ENCODE measurements at regions not wholly inside any gene's neighbourhood (a gene's known extent, or its start where the extent isn't known, plus 50 kb on each side); places are given as distances from the start of the nearest gene placed in this dataset.

DNA sequence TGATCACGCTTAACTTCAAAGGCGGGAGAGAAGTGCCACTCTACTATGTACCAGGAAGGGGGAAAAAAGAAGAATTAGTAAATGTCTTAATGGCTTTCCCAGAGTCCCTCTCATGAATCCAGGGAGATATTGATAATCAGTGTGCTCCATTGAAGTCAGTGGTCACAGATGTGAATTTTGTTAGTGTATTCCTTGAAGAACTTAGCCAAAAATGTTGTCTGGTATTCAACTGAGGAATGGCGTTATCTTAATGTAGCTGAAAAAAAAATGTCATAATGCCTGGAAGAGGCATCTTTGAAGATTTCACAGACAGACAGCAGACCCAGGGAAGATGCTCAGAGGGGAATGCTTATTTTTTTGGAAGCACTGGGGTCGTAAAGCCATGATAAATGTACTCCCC lies 250.4 kb downstream of the WDR11 start:
- Mint-ChIP-seq H3K27me3 (ENCODE audit: low read depth) (peaks cover 30% of the 10 kb centered on the region), H3K4me3 (no peak overlapping the region), H3K27ac (no peak overlapping the region), H3K36me3 (ENCODE audit: low read depth) (no peaks in the 10 kb centered on the region), H3K9me3 (peaks cover 2% of the 10 kb centered on the region), H3K4me1 (peaks cover 22% of the 10 kb centered on the region)
- TF ChIP-seq, protein P1, sequence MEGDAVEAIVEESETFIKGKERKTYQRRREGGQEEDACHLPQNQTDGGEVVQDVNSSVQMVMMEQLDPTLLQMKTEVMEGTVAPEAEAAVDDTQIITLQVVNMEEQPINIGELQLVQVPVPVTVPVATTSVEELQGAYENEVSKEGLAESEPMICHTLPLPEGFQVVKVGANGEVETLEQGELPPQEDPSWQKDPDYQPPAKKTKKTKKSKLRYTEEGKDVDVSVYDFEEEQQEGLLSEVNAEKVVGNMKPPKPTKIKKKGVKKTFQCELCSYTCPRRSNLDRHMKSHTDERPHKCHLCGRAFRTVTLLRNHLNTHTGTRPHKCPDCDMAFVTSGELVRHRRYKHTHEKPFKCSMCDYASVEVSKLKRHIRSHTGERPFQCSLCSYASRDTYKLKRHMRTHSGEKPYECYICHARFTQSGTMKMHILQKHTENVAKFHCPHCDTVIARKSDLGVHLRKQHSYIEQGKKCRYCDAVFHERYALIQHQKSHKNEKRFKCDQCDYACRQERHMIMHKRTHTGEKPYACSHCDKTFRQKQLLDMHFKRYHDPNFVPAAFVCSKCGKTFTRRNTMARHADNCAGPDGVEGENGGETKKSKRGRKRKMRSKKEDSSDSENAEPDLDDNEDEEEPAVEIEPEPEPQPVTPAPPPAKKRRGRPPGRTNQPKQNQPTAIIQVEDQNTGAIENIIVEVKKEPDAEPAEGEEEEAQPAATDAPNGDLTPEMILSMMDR (IDR thresholded peaks at IDR 0.05; ENCODE audit: unreplicated experiment in 3 of 3) = no peak

DNA sequence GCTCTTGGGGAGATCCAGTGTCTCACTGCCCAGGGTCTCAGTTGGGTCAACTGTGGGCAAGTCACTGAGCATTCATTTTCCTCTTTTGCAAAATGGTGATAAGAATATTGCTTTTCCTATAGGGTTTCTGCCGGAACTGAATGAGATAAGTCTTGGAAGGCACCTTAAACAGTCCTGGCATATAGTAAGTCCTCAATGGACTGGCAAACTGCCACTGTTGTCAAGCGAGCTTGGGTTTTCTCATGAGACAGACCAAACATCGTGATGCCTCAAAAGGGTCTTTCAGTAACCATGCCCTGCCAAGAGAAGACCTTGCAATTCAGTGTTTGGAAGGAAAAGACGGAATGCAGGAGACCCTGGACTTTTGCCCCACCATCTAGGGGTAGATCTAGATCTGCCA lies 251.5 kb downstream of the WDR11 start:
- H3K4me1 Mint-ChIP-seq = peaks cover 16% of the 10 kb centered on the region
- peaks cover 32% of the 10 kb centered on the region for H3K27me3 Mint-ChIP-seq (ENCODE audit: low read depth)
- peaks cover 2% of the 10 kb centered on the region for H3K9me3 Mint-ChIP-seq
- TF ChIP-seq, protein P1 (IDR thresholded peaks at IDR 0.05; ENCODE audit: unreplicated experiment in 3 of 3) = no peak
- no peak overlapping the region for H3K27ac Mint-ChIP-seq
- no peak overlapping the region for H3K4me3 Mint-ChIP-seq
- H3K36me3 Mint-ChIP-seq (ENCODE audit: low read depth) = no peaks in the 10 kb centered on the region

DNA sequence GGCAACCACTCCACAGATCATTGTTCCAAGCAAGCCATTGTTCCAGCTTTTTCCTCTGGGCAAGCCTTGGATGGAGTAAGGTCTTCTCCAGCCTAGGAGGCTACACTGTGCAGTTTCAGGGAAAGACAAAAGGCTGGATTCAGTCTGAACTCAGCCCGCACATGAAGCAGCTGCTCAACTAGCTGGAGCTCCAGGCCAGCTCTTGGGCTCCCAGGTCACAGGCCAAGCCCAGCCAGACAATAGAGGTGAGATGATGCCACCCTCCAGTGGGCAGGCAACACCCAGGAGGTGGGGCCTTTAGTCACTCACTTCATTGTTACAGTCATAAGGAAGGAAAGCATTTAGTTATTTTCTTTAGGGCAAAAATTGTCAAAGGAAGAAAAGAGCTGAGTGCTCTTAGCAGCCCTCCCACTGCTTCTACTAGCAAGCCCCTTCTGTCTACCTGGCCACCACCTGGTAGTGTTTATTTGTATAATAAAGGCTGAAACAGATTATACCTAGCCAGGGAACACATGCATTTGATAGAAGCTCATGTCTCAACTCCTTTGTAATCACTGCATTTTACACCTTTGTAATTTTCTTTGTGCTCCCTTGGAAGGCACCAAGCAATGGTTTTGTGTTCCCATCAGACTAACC lies 253.4 kb downstream of the WDR11 start:
- H3K27ac Mint-ChIP-seq = no peak overlapping the region
- H3K36me3 Mint-ChIP-seq (ENCODE audit: low read depth) = no peaks in the 10 kb centered on the region
- peaks cover 35% of the 10 kb centered on the region for H3K27me3 Mint-ChIP-seq (ENCODE audit: low read depth)
- no peak overlapping the region for H3K4me3 Mint-ChIP-seq
- TF ChIP-seq, protein P1 (IDR thresholded peaks at IDR 0.05; ENCODE audit: unreplicated experiment in 3 of 3) = no peak
- H3K9me3 Mint-ChIP-seq = peaks cover 2% of the 10 kb centered on the region
- H3K4me1 Mint-ChIP-seq = peaks cover 3% of the 10 kb centered on the region

DNA sequence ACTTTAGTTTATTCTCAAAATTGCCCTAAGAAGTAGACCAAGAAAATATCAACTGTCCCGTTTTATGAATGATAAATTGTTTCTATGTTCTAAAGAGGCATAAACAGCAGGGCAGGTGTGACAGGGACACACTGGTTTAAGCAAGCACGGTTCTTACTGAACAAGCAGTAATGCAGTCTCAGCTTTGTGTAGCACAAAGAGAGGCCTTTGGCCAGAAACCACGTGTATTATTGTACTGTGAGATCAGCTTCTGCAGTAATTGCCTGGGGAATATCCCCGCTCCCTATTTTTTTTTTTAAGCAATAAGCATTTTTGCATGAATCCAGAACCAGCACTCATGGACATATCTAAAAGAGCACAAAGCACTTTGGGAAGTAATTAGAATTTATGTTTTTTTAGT lies 255.4 kb downstream of the WDR11 start:
- Mint-ChIP-seq H3K4me3 (no peak overlapping the region), H3K36me3 (ENCODE audit: low read depth) (no peaks in the 10 kb centered on the region), H3K4me1 (peaks cover 3% of the 10 kb centered on the region), H3K27ac (no peak overlapping the region), H3K9me3 (no peaks in the 10 kb centered on the region), H3K27me3 (ENCODE audit: low read depth) (peaks cover 21% of the 10 kb centered on the region)
- TF ChIP-seq, protein P1 (IDR thresholded peaks at IDR 0.05; ENCODE audit: unreplicated experiment in 3 of 3) = no peak

DNA sequence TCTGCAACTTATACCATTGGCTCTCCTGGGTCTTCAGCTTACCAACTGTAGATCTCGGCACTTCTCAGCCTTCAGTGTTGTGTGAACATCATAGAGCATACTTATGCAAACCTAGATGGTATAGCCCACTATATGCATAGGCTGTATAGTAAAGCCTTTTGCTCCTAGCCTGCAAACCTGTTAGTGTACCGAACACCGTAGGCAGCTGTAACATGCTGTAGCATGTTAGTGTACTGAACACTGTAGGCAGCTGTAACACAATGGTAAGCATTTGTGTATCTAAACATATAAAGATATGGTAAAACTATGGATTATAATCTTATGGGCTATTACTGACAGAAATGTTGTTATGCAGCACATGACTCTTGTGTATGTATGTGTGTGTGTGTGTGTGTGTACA lies 256.9 kb downstream of the WDR11 start:
- Mint-ChIP-seq H3K27me3 (ENCODE audit: low read depth) (peaks cover 17% of the 10 kb centered on the region), H3K27ac (no peak overlapping the region), H3K36me3 (ENCODE audit: low read depth) (no peaks in the 10 kb centered on the region), H3K4me3 (no peak overlapping the region), H3K4me1 (peaks cover 17% of the 10 kb centered on the region), H3K9me3 (no peaks in the 10 kb centered on the region)
- TF ChIP-seq, protein P1 (IDR thresholded peaks at IDR 0.05; ENCODE audit: unreplicated experiment in 3 of 3) = no peak

DNA sequence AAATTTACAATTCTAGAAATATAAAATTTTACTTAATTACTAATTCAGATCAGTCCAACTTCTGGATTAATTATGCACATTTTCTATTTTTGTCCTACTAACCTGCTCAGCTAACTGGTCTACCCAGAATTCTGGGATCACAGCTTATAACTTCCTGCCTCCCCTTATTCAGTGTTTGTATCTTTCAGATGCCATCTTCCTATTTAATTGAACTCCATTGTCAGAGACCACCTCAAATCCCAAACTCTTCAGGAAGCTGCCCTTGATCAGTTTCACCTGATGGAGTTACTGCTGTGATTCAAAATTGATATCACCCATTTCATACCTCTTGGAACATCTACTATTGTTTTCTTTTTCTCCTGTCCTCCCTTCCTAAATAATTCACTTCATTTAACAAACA lies 259.2 kb downstream of the WDR11 start:
- H3K9me3 Mint-ChIP-seq = peaks cover 4% of the 10 kb centered on the region
- peaks cover 14% of the 10 kb centered on the region for H3K27me3 Mint-ChIP-seq (ENCODE audit: low read depth)
- H3K4me1 Mint-ChIP-seq = peaks cover 19% of the 10 kb centered on the region
- H3K27ac Mint-ChIP-seq = no peak overlapping the region
- peaks cover 4% of the 10 kb centered on the region for H3K36me3 Mint-ChIP-seq (ENCODE audit: low read depth)
- TF ChIP-seq, protein P1 (IDR thresholded peaks at IDR 0.05; ENCODE audit: unreplicated experiment in 3 of 3) = no peak
- no peak overlapping the region for H3K4me3 Mint-ChIP-seq

Measured in nephron (organoid).